Activated CD8-positive, alpha-beta T cell treated with anti-CD3 and anti-CD28 coated beads for 36 hours (primary cell): ENCODE measurements at regions not wholly inside any gene's neighbourhood (a gene's known extent, or its start where the extent isn't known, plus 50 kb on each side); places are given as distances from the start of the nearest gene placed in this dataset.
"Not testable (repeated sequence)": the region's sequence is repeated elsewhere in the genome, so short reads cannot be mapped to it uniquely, and the experiment has no call there.

Experiments
- ATAC-seq: fragments of 200-7000 bp; cut with Tn5 transposase; one replicate; pipeline ENCODE4 v1.10.0; 2021; ENCODE audit warnings: mild to moderate bottlenecking, moderate library complexity
- CTCF ChIA-PET: fragments of 350-600 bp; sonication (Branson Sonifier 250); formaldehyde crosslinking; loops from one replicate; lab custom pipeline; 2021; ENCODE audit warnings: antibody characterized with exemption; lab: Charles Lee
- POLR2A ChIA-PET: fragments of 350-600 bp; sonication (Branson Sonifier 250); formaldehyde crosslinking; loops from one replicate; lab custom pipeline; 2021; ENCODE audit warnings: antibody characterized with exemption; lab: Charles Lee
- DNase-seq: peaks from one replicate; pipeline ENCODE4 v3.0.0-alpha.2; 2020
- H3K27ac Mint-ChIP-seq: one replicate; pipeline ENCODE4 v1.8.0; 2021; ENCODE audit warnings: mild to moderate bottlenecking, mixed read lengths
- H3K27me3 Mint-ChIP-seq: one replicate; pipeline ENCODE4 v1.8.0; 2021; ENCODE audit warnings: mixed read lengths
- H3K36me3 Mint-ChIP-seq: one replicate; pipeline ENCODE4 v1.8.0; 2021; ENCODE audit warnings: low read depth, mixed read lengths
- H3K4me1 Mint-ChIP-seq: one replicate; pipeline ENCODE4 v1.8.0; 2021; ENCODE audit warnings: low read depth, mixed read lengths
- H3K4me3 Mint-ChIP-seq: one replicate; pipeline ENCODE4 v1.8.0; 2021; ENCODE audit warnings: mild to moderate bottlenecking, moderate library complexity, mixed read lengths
- H3K9me3 Mint-ChIP-seq: one replicate; pipeline ENCODE4 v1.8.0; 2021; ENCODE audit warnings: mixed read lengths
- intact Hi-C: fragments of 100-400 bp; cut with micrococcal nuclease; formaldehyde crosslinking; loops from one replicate; pipeline ENCODE4 v1.10.0; 2022
- TF ChIP-seq, protein P1 (sequence below): fragments of 200-600 bp; IDR thresholded peaks from one replicate; pipeline ENCODE4 v1.8.0; 2022; ENCODE audit warnings: antibody characterized with exemption, mild to moderate bottlenecking

DNA sequence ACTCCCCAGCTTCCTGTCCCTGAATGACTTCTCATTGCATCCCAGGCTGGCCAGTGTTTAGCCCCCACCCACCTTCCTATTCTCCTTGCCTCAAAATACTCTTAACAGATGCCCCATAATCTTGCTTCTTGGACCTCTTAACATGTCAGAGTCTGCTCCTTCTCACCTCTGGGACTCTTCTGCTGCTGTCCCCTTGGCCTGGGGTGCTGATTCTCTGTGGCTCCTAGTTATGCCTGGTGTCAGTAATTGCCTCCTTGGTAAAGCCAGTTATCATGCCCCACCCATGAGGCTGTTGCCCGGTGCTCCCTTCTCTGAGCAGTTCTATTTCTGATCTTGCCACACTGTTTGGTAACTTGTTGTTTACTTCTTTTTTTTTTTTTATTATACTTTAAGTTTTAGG lies 256.8 kb downstream of the STIM2 start:
- POLR2A ChIA-PET = no interaction called here
- DNase-seq = no peak

DNA sequence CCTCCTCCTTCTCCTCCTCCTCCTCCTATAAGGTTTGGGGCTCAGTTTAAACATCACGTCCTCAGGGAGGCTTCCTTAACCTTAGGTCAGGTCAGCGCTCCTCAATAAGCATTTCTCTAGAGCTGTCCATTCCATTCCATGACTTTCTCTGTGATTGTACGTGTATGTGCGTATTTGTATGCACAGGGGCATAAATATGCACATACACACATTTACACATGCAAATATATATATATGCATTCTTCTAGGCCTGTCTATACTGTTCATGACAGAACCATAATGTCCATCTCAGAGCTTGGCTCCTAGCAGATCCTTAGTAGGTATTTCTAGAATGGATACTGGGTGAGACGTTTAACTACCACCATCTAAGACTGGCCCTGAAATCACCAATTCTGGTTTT lies 258.6 kb downstream of the STIM2 start:
- H3K4me1 Mint-ChIP-seq = no peaks in the 10 kb centered on the region
- CTCF ChIA-PET = no interaction called here
- no peaks in the 10 kb centered on the region for H3K36me3 Mint-ChIP-seq
- no peak for ATAC-seq
- intact Hi-C loops = no loop called here
- H3K27me3 Mint-ChIP-seq = peaks cover 1% of the 10 kb centered on the region
- H3K4me3 Mint-ChIP-seq = no peak overlapping the region
- TF ChIP-seq, protein P1, sequence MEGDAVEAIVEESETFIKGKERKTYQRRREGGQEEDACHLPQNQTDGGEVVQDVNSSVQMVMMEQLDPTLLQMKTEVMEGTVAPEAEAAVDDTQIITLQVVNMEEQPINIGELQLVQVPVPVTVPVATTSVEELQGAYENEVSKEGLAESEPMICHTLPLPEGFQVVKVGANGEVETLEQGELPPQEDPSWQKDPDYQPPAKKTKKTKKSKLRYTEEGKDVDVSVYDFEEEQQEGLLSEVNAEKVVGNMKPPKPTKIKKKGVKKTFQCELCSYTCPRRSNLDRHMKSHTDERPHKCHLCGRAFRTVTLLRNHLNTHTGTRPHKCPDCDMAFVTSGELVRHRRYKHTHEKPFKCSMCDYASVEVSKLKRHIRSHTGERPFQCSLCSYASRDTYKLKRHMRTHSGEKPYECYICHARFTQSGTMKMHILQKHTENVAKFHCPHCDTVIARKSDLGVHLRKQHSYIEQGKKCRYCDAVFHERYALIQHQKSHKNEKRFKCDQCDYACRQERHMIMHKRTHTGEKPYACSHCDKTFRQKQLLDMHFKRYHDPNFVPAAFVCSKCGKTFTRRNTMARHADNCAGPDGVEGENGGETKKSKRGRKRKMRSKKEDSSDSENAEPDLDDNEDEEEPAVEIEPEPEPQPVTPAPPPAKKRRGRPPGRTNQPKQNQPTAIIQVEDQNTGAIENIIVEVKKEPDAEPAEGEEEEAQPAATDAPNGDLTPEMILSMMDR = no peak
- H3K9me3 Mint-ChIP-seq = no peaks in the 10 kb centered on the region
- no peak overlapping the region for H3K27ac Mint-ChIP-seq
- DNase-seq = no peak
- POLR2A ChIA-PET = no interaction called here

More for the DNA sequence above, 256.8 kb downstream of the STIM2 start:
- TF ChIP-seq, protein P1 = no peak
- no peaks in the 10 kb centered on the region for H3K4me1 Mint-ChIP-seq
- ATAC-seq = no peak
- H3K27me3 Mint-ChIP-seq = peaks cover 1% of the 10 kb centered on the region
- H3K9me3 Mint-ChIP-seq = no peaks in the 10 kb centered on the region
- no peak overlapping the region for H3K4me3 Mint-ChIP-seq
- intact Hi-C loops = no loop called here
- CTCF ChIA-PET = no interaction called here
- no peak overlapping the region for H3K27ac Mint-ChIP-seq
- H3K36me3 Mint-ChIP-seq = no peaks in the 10 kb centered on the region

DNA sequence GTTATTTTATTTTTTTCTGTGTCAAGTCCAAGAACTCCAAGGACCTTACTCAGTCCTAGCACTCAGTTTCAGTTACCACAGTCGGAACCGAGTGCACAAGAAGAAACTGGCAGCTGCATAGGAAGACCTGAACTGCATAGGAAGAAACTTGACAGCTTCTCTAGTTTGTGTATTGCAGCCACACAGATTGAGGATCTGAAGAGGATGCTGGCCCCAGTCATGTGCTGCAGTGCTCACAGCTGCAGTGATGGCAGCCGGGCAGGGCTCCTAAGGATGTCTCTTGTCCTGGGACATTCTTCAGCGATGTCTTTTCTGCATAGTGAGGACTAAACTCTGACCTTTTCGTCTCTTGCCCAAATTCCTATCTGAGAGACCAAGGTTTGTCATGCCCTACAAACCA lies 261.2 kb downstream of the STIM2 start:
- Mint-ChIP-seq H3K27me3 (peaks cover 1% of the 10 kb centered on the region), H3K36me3 (no peaks in the 10 kb centered on the region), H3K9me3 (no peaks in the 10 kb centered on the region), H3K4me3 (no peak overlapping the region), H3K4me1 (no peaks in the 10 kb centered on the region), H3K27ac (no peak overlapping the region)
- POLR2A ChIA-PET = no interaction called here
- TF ChIP-seq, protein P1 = no peak
- CTCF ChIA-PET = interaction anchor here (0.7 kb wide), 1 partner anchor 9 kb away, joined by 3 read pairs; no protein-coding TSS in a partner anchor
- DNase-seq (no peak), ATAC-seq (no peak)
- intact Hi-C loops = no loop called here

DNA sequence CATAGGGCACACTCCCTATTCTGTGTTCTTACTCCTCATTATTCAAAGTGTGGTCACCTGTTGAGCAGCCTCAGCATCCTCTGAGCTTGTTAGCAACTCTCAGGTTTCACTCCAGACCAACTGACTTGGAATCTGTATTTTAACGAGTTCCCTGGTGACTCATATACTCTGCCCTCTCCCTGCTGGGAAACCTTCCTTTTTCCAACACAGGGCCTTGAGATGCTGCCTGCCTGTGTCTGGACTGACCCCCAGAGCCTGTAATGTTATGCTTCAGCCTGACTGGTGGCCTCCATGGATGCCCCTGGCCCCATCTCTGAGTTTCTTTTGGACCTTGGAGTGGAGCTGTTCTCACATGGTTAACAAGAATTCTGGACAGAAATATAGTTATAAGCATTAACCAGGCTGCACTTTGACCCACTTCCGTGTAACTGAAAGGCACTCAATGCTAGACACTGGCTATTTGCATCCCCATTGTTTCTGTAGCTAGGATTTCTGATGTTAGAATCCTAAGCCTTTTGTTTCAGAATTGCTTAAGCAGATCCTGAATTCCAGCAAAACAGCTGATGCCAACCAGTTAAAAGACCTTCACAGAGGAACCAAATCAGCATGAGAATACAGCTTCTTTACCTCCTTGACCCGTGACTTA lies 262.6 kb downstream of the STIM2 start:
- Mint-ChIP-seq H3K27me3 (peaks cover 1% of the 10 kb centered on the region), H3K27ac (no peak overlapping the region), H3K4me1 (no peaks in the 10 kb centered on the region), H3K9me3 (no peaks in the 10 kb centered on the region), H3K4me3 (no peak overlapping the region), H3K36me3 (no peaks in the 10 kb centered on the region)
- ChIA-PET CTCF (no interaction called here), POLR2A (no interaction called here)
- intact Hi-C loops = no loop called here
- no peak for ATAC-seq
- no peak for DNase-seq
- TF ChIP-seq, protein P1 = no peak

DNA sequence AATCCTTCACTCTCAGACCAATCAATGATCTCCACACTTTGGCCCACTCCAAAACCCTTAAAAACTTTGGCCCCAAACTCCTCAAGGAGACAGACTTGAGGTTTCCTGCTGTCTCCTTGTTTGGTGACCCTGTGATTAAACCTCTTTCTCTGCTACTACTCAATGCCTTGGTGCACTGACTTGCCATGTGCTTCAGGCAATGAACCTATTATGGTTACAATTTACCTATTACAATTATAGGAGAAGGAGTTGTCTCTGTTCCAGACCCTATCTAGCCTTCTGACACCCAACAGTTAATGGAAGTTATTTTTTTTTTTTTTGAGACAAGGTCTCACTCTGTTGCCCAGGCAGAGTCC lies 263.1 kb downstream of the STIM2 start:
- Mint-ChIP-seq H3K4me3 (no peak overlapping the region), H3K9me3 (no peaks in the 10 kb centered on the region), H3K36me3 (no peaks in the 10 kb centered on the region), H3K27ac (no peak overlapping the region), H3K27me3 (peaks cover 1% of the 10 kb centered on the region), H3K4me1 (no peaks in the 10 kb centered on the region)
- TF ChIP-seq, protein P1 = no peak
- no peak for ATAC-seq
- CTCF ChIA-PET = no interaction called here
- intact Hi-C loops = no loop called here
- no peak for DNase-seq
- POLR2A ChIA-PET = no interaction called here

DNA sequence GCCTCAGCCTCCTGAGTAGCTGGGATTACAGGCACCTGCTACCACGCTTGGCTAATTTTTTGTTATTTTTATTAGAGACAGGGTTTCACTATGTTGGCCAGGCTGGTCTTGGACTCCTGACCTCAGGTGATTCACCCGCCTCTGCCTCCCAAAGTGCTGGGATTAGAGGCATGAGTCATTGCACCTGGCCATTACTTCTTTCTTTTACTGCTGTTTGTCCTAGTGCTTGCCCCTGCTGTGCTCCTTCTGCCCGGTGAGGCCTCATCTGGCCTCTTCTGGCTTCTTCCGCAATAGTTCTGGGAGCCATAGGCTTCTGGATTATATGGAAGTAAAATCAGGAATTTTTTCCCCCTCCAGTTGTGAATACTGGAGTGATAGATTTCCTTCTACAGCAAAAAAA lies 266.3 kb downstream of the STIM2 start:
- H3K27ac Mint-ChIP-seq, H3K36me3 Mint-ChIP-seq, intact Hi-C loops, H3K27me3 Mint-ChIP-seq, CTCF ChIA-PET, H3K9me3 Mint-ChIP-seq, H3K4me3 Mint-ChIP-seq, POLR2A ChIA-PET, H3K4me1 Mint-ChIP-seq, DNase-seq, ATAC-seq: not testable (repeated sequence)
